HG03196 (cell line): ENCODE measurements at regions not wholly inside any gene's neighbourhood (a gene's known extent, or its start where the extent isn't known, plus 50 kb on each side); places are given as distances from the start of the nearest gene placed in this dataset.
"Not testable (repeated sequence)": the region's sequence is repeated elsewhere in the genome, so short reads cannot be mapped to it uniquely, and the experiment has no call there.

Source experiments
- ATAC-seq: cut with Tn5 transposase; IDR thresholded peaks from one replicate; pipeline ENCODE4 v1.9.1; 2021; ENCODE audit not compliant: unreplicated experiment

DNA sequence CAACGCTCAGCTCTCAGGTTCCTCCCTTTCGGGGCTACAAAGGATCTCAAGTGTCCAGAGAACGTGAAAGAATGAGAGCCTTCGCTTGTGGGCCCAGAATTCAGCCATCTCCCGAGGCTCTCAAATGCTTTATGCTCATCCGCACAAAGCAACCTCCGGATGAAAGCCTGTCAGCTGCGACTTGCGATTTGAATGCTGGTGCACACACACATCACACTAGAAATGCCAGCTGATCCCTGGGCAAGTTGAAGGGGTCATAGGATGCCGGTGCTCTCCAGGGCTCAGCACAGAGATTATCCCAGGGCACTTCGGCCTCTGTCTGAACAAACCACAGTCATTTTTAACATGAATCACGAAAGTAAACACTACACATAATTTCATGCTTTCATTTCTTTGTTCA lies 141.8 kb upstream of the MYT1L start:
- no peak for ATAC-seq

DNA sequence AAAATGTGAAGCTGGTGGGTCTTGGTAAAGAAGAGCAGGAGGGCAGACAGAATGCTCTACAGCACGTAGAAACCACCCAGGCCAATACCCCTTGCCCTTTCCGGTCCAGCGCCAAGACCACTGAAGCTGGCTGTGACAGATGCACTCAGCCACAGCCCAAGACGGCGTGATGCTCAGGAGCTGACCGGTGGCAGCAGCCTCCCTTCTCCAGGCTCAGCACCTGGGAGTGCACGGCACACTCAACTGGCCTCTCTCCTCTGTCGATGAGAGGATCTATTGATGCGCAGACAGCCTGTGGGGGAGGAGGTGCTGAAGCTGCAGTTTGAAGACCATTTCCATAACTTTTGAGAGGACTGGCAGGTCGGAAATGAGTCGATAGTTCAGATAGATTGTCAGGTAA lies 141.0 kb upstream of the MYT1L start:
- no peak for ATAC-seq

DNA sequence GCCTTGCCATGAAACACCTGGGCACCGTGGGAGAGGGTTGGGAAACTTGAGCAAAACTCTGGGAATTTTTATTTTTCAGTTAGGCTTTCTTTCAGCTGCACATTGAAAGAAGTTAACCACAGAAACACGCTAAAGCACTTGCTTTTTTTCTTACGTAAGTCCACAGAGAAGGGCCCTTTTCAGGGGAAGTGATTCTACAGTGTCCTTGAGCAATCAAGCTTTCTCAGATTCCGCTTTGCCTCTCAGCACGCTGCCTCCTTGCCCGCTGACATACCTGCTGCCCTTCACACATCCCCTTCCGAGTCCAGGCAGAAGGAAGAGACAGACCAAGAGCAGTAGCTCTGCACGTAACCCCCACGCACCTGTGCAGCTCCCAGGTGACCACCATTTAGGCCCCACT lies 135.5 kb upstream of the MYT1L start:
- no peak for ATAC-seq

DNA sequence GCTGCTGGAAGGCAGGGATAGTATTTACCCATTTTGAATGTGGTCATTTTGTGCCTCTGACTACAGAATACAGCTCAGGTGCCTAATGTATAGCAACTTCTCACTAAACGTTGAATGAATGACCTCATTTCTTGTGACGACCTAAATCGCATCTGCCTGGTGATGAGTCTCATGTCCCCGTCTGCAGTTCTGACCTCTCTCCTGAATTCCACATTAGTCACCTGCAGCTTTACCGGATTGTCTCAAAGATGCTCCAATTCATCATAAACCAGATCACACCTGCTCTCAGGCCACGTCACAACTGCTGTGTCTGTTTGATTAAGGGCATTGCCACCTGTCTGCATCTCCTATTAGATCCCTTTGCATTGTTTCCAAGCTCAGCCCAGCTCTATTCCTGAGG lies 133.6 kb upstream of the MYT1L start:
- ATAC-seq: no peak

- no peak for ATAC-seq
Measured at GRCh38 chr2:2464094-2464493, 133.0 kb upstream of the MYT1L start.

- no peak for ATAC-seq
Measured at GRCh38 chr2:2456721-2457120, 125.6 kb upstream of the MYT1L start.

- no peak for ATAC-seq
Measured at GRCh38 chr2:2455151-2455550, 124.1 kb upstream of the MYT1L start.

GRCh38 chr2:2452961-2453360 lies 121.9 kb upstream of the MYT1L start:
- no peak for ATAC-seq

GRCh38 chr2:2451275-2451674 lies 120.2 kb upstream of the MYT1L start:
- ATAC-seq: not testable (repeated sequence)

DNA sequence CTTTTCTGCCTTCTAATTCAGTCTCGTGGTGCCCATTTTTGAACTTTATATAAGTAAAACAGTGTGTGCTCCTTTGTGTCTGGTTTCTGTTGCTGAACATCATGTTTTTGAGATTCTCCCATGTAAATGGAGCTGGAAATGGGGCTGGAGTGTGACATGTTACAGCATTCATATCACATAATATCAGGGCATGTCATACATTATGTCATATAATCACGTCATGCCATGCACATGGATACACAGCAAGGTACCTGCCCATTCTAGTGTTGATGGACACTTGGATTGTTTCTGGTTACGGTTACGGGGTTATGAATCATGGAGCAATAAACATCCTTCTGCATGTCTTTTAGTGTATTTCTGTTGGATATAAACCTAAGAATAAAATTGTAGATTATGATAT lies 117.1 kb upstream of the MYT1L start:
- ATAC-seq: no peak

DNA sequence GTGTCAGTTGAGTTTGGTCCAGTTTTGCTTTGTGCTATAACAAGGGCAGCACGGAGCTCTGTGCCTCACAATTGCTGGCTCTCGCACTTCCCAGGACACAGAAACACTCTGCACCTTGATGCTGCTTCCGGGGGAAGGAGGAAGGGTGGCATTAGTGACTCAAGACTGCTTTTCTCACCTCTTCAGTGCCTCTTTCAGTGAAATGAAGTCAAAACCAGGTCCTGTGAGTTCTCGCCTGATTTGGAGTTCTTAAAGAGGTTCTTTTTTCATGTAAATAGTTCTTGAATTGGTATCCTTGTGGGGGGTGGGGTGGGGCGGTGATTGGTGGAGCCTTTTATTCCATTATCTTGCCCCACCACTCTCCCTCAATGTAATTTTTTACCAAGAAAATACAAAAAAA lies 91.5 kb upstream of the MYT1L start:
- ATAC-seq: no peak

DNA sequence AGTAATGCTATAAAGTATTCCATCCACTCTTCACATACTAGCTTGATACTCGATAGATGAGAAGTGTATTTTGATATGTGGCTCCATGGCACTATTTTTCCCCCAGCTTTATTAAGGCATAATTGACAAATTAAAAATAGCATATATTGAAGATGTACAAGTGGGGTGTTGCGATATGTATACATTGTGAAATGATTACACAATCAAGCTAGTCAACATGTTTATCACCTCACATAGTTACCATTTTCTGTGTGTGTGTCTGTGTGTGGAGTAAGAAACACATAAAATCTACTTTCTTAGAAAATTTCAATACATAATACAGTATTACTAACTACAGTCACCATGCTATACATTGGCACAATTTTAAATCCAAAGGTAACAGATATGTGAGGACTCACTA lies 82.5 kb upstream of the MYT1L start:
- no peak for ATAC-seq

DNA sequence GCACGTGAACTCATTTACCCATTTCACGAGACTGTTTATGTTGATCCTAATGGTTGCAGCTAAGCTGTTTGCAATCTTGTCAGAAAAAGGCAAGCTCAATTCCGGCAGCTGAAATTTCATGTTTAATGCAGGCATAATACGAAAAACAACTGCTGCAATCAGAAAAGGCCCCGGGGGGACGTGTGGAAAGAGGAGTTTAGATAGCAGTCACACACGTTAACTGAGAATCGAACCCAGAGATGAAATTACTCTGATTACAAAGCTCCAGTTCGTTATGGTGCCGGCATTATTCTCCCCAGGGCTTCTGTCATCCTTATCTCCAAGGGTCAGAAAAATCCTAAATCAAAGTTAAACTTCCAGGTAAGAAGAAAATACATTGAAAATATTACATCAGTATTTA lies 79.9 kb upstream of the MYT1L start:
- no peak for ATAC-seq

DNA sequence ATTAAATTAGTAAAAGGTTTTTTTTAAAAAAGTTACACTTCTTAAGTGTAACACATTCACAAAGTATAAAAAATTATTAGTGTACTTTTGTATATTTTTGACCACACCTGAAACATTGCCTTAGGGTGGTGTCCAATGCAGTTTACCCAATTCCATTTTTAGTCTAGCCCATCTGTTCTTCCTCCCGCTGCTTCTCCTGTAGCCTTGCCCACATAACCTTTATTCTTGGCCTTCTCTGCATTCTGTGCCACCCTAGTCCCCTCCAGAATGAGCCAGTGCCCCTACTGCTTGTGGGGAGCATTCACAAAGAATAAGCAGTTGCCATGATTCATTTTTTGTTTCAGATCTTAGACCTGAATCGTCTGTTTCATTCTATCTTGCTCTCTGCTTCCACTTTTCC lies 78.4 kb upstream of the MYT1L start:
- ATAC-seq: no peak

DNA sequence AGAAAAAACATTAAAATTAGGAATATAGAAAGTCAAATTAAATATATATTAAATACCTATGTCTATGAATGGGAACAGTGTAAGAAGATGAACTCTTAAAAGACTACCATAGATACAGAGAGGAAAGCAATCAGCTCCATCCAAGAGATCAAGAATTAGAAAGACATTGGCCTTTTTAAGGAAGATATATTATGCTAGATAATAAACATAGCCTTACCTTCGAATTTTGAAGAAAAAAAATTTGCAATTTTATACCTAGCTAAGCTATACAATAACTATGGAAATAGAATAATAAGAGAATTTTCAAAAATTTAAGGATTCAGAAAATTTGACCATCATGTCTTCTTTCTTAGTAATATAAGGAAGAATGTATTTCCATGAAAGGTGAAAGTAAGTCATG lies 74.7 kb upstream of the MYT1L start:
- ATAC-seq: no peak

- ATAC-seq: no peak
Measured at GRCh38 chr2:2400286-2401038, 69.4 kb upstream of the MYT1L start.

- no peak for ATAC-seq
Measured at GRCh38 chr2:2399396-2399795, 68.3 kb upstream of the MYT1L start.

DNA sequence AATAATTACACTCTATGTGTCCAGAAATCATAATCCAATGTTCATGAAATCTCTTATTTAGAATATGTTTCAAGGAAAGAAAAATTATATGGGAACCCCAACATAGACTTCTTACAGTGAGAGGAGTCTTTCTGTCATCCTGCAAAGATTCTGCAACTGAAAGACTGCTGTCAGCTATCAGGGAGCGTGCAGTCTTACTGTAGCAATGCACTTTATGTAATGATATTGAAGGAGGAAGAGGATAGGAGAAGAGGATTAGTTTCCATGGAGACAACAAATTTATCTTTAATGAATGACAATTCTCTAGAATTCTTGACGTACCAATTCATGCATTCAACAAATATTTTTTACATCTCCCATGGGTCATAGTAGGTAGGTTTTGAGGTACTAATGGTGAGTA lies 61.3 kb upstream of the MYT1L start:
- no peak for ATAC-seq

DNA sequence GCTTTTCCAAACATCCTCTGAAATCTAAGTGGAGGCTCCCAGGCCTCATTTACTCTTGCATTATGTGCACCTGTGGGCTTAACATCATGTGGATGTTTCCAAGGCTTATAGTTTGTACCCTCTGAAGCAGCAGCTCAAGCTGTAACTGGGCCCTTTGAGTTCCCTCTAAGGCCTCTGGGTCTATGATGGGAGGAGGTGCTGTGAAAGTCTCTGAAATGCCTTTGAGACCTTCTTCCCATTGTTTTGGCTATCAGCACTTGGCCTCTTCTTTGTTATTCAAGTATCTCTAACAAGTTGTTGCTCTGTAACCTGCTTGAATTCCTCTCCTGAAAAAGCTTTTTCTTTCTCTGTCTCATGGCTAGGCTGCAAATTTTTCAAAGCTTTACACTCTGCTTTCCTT lies 58.1 kb upstream of the MYT1L start:
- no peak for ATAC-seq
